ENCODE measurements at regions not wholly inside any gene's neighbourhood (a gene's known extent, or its start where the extent isn't known, plus 50 kb on each side); places are given as distances from the start of the nearest gene placed in this dataset.

GRCh38 chr2:239767021-239767905, 257.9 kb downstream of the NDUFA10 start:
- TF ChIP-seq CTCF (conservative IDR thresholded peaks at IDR 0.05; ENCODE audit: control insufficient read depth, insufficient read depth, low read depth, low read length) = no peak
- DNase-seq (ENCODE audit: low read depth) = no peak
- H3K4me3 ChIP-seq (ENCODE audit: control insufficient read depth, low read depth, low read length) = no peak overlapping the region

GRCh38 chr2:239765911-239766310, 259.2 kb downstream of the NDUFA10 start:
- TF ChIP-seq CTCF (conservative IDR thresholded peaks at IDR 0.05; ENCODE audit: control insufficient read depth, insufficient read depth, low read depth, low read length) = no peak
- H3K4me3 ChIP-seq (ENCODE audit: control insufficient read depth, low read depth, low read length) = no peak overlapping the region
- no peak for DNase-seq (ENCODE audit: low read depth)

DNA sequence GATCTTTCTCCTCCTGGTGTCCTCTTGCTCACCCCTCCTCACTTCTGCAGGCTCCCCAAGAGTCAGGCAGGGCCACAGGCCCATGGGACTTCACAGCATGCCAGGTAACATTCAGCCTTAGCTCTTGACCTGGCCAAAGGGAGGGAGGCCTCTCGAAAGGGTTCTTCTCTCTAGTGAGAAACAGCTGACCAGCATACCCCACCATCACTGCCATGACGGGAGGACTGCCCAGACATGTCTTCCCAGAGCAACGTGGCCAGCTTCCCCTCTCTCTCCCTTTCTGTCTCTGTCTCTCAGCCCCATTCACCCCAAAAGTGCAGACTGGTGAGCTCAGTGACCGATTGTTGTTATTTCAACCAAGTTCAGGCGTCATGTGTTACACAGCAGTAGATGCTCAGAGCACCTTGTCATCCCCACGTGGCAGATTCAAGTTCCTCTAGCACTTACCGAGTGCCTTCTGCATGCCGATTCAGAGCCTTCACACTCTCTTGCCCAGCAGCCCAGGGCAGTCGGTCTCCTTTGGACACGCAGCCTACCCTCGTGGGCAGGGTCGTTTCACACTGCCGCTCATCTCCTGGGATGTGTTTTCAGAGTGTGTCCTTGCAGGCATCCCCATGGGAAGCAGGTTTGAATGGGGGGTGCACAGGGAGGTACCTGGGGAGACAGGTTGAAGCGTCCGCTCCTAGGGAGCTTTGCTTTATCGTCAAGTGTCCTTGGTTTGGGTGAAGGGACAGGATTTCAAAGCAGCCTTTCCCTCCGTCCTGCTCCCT, 259.9 kb downstream of the NDUFA10 start:
- no peak for DNase-seq (ENCODE audit: low read depth)
- no peak for TF ChIP-seq CTCF (conservative IDR thresholded peaks at IDR 0.05; ENCODE audit: control insufficient read depth, insufficient read depth, low read depth, low read length)

GRCh38 chr2:239763433-239764097, 261.6 kb downstream of the NDUFA10 start:
- TF ChIP-seq CTCF (conservative IDR thresholded peaks at IDR 0.05; ENCODE audit: control insufficient read depth, insufficient read depth, low read depth, low read length) = no peak
- no peak for DNase-seq (ENCODE audit: low read depth)
- no peak overlapping the region for H3K4me3 ChIP-seq (ENCODE audit: control insufficient read depth, low read depth, low read length)

More for the DNA sequence above, 259.9 kb downstream of the NDUFA10 start:
- no peak overlapping the region for H3K4me3 ChIP-seq (ENCODE audit: control insufficient read depth, low read depth, low read length)

- DNase-seq (ENCODE audit: low read depth) = no peak
- no peak overlapping the region for H3K4me3 ChIP-seq (ENCODE audit: control insufficient read depth, low read depth, low read length)
- TF ChIP-seq CTCF (conservative IDR thresholded peaks at IDR 0.05; ENCODE audit: control insufficient read depth, insufficient read depth, low read depth, low read length) = no peak
Measured at GRCh38 chr2:239762655-239763269, 262.4 kb downstream of the NDUFA10 start.

DNA sequence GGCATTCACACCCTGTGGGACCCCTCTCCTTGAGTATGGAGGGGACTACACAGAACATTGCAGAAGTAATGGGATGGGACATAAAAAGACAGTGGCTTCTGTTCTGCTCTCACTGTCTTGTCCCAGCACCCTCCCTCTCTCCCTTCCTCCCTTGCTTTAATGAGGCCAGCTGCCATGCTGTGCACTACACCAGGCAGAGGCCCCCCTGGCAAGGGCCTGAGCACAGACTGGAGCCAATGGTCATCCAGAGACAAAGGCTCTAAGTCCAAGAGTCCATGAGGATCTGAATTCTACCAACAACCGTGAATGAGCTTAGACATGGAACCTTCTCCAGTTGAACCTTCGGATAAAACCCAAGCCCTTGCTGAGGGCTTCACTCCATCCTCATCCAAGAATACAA, 263.0 kb downstream of the NDUFA10 start:
- DNase-seq (ENCODE audit: low read depth) = no peak
- no peak overlapping the region for H3K4me3 ChIP-seq (ENCODE audit: control insufficient read depth, low read depth, low read length)
- TF ChIP-seq CTCF (conservative IDR thresholded peaks at IDR 0.05; ENCODE audit: control insufficient read depth, insufficient read depth, low read depth, low read length) = no peak
